ENCODE measurements at regions not wholly inside any gene's neighbourhood (a gene's known extent, or its start where the extent isn't known, plus 50 kb on each side); places are given as distances from the start of the nearest gene placed in this dataset.

DNA sequence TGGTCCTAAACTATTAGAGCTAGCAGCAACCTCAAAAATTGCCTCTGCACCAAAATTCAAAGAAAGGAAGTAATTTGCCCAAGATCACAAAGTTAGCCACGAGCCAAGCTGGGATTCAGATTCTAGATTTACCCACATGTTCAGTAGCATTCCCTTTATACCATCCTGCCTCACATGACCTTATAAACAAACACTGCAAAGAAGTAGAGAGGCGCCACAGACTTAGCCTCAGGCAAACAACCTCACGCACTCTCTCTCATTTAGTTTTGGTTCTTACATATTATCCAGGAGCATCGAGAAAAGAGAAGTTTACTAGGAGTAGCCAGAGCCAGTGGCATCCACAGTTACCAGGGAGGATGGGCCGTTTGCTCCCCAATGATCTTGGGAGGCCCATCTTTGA is 226.6 kb downstream of the OSR1 start:
- no peak for DNase-seq

DNA sequence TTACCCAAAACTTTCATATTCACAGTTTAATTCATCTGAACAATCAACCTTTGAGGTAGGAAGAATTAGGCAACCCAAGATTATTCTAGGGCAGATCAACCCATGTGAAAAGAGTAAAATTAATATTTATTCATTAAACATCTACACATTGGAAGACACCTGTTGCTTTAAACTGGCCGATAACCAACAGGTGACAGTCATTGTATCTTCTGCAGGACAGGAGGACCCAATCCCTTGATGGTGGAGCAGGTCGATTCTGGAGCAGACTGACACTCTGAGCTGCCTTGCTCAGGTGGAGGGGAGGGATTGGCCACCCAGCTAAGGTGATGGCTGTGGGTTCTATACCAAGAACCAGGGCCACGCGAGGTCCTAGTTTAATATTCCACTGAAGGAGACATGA is 230.3 kb downstream of the OSR1 start:
- no peak for DNase-seq

GRCh38 chr2:19127616-19128015 is 230.8 kb downstream of the OSR1 start:
- DNase-seq = no peak

GRCh38 chr2:19125901-19126680 is 232.3 kb downstream of the OSR1 start:
- no peak for DNase-seq

- no peak for DNase-seq
Measured at GRCh38 chr2:19124135-19124534, 234.3 kb downstream of the OSR1 start.

- no peak for DNase-seq
Measured at GRCh38 chr2:19123556-19123955, 234.9 kb downstream of the OSR1 start.

GRCh38 chr2:19122220-19122619 is 236.2 kb downstream of the OSR1 start:
- DNase-seq = no peak

GRCh38 chr2:19120941-19121750 is 237.3 kb downstream of the OSR1 start:
- DNase-seq = peak; percentile 3

DNA sequence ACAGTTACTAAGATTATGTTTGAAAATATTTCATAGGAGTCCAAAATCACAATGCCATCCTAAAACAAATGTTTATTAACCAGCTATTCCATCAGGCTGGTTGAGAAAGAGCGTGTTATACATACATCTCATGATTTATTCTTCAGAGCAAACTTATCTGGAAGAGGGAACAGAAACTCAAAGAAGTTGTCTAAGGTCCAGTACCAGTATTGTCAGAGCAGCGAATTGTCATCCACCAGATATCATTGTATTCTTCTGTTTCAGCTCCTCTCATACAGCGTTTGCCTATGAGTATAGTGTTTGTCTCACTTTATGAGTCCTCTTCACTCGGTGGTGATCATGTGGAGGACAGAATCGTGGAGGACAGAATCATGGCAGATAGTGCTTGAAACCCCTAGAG is 238.2 kb downstream of the OSR1 start:
- no peak for DNase-seq

DNA sequence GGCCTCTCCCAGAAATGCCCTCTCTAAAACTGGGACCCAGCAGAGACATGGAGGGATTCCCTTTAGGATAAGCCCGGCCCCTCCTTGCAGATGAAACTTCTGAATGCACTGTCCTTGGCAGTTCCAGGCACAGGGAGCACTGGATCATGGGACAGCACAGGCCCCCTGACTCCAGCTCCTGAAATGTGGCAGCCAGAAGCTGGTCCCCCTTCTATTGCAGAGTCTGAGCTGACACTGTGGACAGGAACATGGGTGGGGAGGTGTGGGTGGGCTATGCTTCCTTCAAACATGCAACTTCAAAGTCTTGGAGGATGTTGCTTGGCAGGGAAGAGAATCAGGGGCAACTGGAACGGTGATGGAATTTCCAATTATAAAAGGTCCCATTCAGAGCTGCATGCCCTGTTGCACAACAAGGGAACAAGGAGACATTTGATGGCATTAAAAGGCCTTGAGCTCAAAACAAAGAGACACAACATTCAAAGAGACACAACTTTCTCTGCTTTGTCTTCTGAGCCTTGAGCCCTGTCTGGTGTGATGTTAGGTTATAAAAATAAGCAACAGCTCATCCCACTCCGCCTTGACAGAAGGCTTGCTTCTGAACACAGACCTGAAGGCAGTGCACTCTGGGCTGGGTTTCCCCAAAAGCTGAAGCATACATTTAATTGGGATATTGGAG is 239.0 kb downstream of the OSR1 start:
- DNase-seq = no peak

DNA sequence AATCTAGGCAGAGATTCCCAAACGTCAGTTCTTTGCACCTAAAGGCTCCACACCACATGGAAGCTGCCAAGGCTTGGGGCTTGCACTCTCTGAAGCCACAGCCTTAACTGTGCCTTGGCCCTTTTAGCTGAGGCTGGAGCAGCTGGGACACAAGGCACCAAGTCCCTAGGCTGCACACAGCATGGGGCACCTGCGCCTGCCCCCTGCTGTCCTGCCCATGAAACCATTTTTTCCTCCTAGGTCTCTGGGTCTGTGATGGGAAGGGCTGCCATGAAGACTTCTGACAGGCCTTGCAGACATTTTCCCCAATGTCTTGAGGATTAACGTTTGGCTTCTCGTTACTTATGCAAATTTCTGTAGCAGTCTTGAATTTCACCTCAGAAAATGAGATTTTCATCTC is 241.5 kb downstream of the OSR1 start:
- DNase-seq = no peak

GRCh38 chr2:19114754-19115231 is 243.6 kb downstream of the OSR1 start:
- DNase-seq = no peak

DNA sequence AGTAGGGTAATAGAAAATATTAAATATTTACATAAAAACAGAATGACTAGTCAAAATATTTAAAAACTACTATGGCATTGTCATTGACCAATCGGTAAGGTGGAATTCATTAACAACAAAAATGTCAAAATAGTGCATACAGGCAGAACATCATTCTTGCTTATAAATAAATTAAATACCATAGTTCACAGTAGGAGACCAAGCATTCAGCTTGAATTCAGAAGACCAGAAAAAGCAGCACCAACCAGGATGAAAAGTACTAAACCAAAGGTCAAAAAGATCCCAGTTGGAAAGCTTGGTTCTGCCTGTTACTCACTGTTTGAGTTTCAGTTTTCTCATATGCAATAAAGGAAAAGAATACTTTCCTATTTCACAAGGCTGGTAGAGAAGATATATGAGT is 244.3 kb downstream of the OSR1 start:
- DNase-seq = no peak

DNA sequence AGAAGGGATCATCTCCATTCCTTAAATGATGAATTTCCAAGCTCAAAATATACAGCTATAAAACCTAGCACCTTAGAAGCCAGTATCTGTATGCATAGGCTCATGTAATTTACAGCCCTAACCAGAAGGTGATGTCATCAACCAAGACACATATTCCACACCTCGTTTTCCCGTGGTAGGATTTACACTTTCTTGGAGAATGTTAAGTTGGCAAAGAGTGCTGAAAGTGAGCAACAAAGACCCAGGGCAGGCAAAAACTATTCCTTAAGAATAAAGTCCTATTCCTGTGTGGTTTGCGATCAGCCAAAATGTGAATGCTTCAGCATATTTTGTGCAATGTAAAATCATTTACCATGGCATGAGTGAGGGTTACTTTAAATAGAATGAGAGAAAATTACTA is 247.1 kb downstream of the OSR1 start:
- no peak for DNase-seq

DNA sequence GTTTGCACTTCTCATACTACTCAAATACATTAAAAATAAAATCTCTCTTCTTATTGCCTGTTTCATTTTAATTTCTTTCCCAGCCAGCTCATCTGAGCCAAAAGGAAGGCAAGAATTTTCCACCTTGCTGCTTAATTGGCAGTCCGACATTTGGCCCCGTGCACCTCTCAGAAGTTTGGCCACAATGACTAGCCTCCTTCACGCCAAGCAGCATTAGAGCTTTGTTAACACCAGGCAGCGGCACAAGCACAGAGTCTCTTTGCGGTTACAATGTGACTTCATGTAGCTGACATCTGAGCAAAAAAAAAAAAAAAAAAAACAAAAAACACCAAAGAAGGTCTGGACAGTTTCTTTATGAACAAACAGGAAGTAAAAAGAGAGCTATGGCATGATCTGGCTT is 248.9 kb downstream of the OSR1 start:
- no peak for DNase-seq

GRCh38 chr2:19106376-19106775 is 252.0 kb downstream of the OSR1 start:
- no peak for DNase-seq

DNA sequence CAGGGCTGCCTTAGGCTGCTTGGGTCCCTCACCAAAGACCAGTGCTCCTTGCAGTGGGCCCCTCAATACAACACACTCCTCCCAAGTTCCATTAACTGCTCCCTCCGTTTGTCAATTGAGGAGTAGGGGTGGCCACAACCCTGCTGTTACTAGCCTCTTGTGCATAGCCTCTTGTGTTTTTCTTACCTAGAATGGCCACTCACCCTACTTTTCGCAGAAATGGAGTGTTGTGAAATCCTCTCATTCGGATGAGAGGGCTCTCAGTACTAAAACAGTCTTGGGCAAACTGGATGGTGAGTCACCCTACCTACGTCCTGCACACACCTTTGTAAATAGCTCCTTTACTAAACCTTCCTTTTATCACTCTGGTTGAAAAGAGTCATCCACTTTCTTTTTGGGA is 253.9 kb downstream of the OSR1 start:
- DNase-seq = no peak

DNA sequence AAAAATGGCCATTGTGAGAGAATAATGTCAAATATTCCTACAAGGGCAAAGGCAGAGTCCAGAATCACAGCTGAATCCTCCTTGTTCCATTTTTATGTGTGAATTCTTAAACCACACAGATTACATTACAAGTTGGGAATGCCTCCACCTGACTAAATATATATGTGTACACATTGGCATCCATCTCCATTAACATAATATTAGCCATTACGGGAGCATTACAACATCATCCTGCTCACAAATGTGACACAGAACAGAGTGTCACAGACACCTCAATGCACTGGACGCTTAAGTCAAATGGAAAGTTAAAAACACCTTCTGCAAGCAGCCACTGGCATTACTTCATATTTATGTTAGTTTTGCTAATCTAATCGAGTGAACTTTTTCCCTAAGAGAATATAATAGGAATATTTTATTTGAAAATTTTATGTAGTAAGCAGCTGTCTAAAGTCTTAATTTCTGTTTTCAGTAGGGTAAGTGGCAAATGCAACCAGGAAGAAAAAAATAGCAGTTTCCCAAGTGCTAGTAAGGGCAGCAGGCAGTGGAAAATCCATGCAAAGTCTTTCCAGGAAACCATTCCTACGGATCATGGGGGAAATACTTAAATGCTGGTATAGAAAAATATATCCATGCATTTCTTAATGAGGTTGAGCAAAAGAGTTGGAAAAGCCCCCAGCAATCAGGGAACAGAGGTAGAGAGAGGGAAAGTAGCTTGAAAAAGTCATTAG is 255.6 kb downstream of the OSR1 start:
- DNase-seq = no peak

DNA sequence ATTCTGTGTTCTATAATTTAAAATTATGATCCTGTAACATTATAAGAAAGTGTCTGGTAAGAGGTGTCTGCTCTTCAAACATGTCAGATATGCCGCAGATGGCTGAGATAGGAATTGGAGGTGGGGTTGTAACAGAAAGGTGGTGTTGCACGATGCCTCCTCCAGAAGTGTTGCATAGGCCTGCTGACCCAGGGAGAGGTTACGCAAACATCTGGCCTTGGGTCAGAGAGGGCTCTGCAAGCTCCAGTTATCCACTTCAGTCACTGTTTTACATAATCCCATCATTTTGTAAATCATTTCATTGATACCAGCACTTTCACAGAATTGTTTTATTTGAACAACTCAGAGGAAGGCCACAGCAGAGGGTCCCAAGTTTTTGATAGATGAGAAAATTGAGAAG is 256.5 kb downstream of the OSR1 start:
- no peak for DNase-seq

DNA sequence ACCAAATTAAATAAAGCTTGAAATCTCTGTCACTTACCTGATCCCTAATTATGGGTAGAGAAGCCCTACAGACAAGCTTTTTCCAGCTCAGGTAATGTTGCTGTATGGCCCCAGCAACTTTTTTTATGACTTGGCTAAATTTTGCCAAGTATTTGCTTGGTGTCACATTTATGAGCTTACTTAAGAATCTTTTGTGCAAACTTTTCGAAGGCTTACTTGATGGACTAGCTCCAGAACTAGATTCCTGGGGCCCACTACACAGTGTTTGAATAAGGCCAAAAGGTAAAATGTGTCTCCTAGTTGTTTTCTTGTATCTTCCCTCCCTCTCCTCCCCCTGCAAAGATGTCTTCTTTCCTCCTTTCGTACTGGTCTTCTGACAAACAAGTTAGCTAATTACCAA is 257.9 kb downstream of the OSR1 start:
- DNase-seq = no peak

- DNase-seq = peak; percentile 1
Measured at GRCh38 chr2:19099181-19099580, 259.2 kb downstream of the OSR1 start.

DNA sequence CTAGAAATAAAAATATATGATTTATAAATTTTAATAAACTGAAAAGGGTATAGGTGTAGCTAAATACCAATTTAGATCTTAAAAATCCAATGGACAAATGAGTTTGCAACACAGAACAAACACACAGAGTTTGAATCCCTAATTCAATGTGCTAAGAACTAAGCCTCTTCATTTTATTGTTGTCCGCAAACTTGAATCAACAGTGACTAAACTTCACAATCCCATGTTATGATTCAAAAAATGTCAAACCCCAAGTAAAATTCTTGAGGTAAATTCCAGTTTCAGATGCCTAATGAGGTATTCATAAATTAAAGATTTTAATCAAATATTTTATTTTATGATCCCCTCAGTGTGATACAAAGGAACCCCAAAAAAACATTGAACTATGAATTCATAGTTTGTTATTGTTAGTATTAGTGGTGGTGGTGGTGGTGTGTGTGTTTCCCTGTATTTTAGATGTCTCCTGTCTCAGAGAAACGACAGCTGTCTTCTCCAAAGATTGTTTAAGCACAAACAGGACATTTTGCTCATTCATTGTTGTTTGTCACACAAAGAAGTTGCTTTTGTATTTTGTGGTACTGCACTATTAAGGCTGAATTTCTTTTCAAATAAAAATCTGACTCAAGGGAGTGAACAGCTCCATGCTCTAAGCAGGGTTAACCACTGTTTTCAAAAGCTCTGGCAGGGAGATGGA is 259.8 kb downstream of the OSR1 start:
- DNase-seq = no peak

All from hematopoietic multipotent progenitor cell treated with erythropoietin and hydrocortisone succinate and interleukin-3 and kit ligand, for 4 days (in vitro differentiated cells).